HG03575 (cell line): ENCODE measurements at regions not wholly inside any gene's neighbourhood (a gene's known extent, or its start where the extent isn't known, plus 50 kb on each side); places are given as distances from the start of the nearest gene placed in this dataset.

ENCODE experiments used
- ATAC-seq: cut with Tn5 transposase; IDR thresholded peaks from one replicate; pipeline ENCODE4 v1.9.1; 2021; ENCODE audit not compliant: unreplicated experiment, insufficient number of reproducible peaks, low FRiP score; ENCODE audit errors: extremely low read depth

DNA sequence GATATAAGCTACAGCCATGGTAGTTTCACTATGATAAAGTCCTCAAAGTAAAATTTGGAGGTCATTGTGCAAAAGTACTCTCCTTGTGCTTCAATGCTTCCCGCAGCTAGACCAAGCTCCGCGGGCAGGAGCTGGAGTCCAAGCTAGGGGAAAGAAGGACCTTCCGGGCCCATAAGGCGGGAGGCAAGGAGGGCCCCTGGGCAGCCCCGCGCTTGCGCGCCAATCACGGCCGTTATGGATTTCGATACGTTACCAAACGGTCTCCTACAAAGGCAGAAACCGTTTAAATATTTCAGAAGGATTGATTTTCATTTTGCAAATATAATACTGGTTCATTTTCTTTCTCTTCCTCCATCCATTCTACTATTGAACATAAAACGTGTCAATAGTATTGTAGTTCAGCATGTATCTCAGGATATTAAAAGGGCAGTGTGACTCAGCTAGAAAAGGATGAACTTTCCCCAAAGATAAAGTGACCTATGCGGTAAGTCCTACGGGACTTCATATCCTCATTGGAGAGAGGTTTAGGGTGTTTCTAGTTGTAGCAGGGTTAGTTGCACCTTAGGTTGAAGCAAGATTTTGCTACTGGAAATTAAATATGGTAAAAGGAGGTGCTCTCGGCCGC, 128.0 kb downstream of the KIF20B start:
- ATAC-seq = no peak

DNA sequence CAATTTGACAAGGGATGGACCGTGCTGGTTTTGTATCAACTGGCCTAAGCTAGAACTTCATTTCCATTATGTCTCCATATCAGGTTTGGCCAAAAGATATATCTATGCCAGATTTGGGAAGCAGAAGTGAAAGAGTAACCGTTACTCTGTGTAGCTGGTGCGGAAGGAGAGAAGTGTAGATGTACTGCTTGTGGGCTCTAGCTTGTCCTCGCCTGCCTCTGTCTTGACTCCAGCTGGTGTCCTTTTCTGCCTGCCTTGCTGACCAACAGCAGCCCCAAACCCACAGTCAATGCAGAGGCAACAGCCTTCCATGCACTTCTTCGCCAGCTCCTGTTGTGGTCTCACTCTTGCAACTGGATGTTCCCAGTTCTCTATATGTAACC, 128.5 kb downstream of the KIF20B start:
- no peak for ATAC-seq

DNA sequence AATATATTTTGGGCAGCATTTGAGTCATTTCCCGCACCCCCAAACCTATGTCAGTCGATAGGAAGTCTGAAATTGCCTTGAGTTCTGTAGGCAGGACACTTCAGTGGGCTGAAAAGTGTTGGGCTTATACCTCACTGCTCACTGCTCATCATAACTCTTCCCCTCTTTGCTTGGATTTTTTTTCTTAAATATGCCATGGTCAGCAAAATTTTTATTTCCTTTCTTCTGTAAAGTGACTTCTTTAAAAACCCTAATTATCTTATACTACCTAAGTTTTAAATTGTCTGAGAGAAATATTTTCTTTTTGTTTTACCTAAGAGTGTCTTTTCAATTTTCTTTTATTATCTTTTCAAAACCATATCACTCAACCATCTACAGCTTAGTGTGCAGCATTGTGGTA, 129.2 kb downstream of the KIF20B start:
- no peak for ATAC-seq

DNA sequence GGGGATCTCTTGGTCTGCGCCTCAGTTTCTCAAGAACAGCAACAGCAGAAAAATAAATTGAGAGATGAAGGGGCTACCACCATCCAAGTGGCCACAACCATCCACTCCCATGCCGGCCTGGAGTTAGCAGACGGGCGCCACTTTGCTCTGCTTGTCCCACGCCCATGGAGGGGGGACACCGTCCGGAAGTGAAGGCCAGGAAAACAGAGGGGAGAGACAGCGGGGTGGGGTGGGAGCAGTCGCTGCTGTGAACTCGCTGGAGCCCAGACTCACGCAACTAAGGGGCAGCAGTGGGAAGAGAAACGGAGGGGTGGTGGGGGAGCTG, 135.4 kb downstream of the KIF20B start:
- no peak for ATAC-seq

DNA sequence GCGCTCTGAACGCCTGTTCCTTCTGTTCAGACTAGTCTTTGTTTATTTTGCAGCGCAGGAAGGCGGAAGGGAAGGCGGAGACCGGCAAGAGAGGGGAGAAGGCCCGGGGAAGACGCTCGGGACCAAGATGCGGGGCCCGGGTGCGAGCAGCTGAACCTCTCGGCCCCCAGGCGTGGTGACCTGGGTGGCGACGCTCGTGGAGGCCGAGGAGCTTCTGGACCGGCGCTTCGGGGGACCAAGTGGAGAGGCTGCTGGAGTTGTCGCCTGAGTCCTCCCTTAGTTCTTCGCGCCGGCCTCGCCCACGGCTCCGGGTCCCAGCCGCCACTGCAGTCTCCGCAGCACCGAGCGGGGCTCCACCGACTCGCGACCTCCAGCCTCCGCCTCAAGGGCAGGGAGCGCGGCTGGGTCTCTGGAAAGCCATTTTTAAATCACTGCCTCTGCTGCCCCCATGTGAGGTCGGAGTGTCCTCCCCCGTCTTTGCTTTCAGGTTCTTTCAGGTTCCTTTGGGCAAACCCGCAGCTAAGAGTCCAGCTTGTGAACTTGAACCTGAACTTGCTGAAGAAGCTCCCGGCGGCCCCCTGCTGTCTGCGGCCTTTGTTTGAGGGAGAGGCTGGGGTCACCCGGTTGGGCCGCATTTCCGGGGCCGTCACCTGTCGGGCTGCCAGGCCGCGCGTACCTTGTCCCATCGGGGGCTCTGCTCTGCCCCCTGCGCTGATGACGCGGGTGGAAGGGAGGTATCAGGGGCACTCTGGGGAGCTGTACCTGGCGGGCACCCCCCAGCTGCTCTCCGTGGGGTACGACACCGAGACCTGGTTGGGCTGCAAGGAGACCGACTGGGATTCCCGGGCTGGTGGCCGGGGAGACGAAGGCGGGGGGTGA, 136.0 kb downstream of the KIF20B start:
- ATAC-seq = no peak

DNA sequence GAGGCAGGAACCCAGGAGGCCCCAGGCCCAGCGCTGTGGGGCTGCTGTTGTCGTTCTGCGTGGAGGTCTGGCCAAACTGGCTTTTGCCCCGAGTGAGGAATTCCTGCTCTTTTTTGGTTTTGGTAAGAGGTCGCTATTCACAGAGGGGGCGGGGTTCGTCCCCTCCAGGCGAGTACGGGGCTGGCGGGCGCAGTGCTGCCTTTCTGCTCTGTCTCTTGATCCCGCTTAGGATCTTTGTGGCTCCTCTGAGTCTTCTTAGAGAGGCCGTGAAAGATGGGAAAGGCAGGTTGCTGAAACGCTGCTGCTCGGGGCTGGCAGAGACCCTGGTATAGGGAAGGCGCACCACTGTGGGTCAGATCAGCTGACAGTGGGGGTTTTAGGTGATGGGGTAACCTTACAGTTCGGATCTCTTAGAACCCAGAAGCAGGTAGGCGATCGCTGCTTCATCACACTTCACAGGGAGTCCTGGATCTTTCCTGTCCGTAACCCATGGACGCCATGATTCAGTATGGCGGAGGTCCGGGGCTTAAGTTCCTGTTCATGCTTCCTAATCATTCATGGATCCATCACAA, 136.7 kb downstream of the KIF20B start:
- no peak for ATAC-seq

DNA sequence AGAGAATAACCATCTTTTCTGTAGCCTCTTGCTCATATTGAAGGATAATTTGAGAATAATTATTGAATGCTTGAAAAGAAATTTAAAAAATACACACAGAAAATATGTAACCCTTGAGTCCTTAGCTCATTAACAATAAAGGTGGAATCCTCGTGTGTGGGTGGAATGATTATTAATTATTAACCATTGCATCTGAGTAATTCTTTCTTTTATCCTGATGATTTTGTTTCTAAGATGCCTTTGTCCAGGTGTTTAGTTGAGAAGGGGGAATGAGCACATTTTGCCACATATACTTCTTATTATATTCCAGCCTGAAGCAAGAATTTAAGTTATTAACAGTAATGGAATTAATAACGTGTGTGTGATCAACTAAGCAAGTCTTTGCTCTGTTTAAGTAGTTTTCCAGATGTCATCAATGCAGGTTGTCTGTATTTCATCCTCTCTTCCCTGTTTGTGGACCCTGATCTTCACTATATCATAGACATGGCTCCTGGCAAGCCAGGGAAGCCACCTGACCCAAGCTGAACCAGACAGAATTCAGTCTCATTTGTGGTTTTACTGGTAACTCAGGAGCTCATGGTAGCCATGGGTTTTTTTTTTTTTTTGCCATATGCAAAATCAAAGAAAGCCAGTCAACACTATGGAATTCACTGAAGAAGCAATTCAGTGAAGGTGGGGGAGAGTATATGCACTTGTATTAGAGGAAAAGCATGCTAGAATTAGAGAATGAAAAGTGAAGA, 144.3 kb downstream of the KIF20B start:
- ATAC-seq = no peak

DNA sequence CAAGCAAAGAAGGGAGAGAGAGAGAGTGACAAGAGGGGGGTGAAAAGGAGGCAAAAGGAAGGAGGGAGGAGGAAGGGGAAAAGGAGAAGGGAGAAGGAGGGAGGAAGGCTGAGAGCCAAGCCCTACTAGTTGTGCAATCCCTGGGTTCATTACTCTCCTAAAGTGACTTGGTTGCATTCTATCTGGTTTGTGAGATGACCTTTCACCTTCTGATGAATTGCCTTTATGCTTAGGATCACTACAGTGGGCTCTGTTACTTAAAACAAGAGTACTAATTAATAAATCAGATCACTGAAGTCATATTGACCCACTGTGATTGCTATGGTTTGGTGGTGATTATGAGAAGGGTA, 144.9 kb downstream of the KIF20B start:
- no peak for ATAC-seq

DNA sequence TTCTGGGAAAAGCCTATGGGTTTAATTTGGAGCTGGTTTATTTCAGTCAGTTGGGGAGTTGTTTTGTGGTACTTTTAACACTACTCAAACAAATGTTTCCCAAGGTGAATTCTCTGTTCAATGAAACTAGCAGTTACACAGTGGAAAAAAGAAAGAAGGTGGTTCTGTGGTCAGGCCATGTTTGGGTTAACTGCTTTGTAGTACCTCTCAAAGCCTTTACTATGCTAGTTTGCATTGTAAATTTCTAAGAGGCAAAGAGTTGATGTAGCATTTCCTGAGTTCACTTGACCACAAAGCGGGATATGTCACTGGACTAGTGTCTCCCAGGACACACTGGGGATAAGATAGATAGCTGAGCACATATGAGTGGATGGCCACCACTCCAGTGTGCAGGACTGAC, 145.4 kb downstream of the KIF20B start:
- ATAC-seq = no peak

DNA sequence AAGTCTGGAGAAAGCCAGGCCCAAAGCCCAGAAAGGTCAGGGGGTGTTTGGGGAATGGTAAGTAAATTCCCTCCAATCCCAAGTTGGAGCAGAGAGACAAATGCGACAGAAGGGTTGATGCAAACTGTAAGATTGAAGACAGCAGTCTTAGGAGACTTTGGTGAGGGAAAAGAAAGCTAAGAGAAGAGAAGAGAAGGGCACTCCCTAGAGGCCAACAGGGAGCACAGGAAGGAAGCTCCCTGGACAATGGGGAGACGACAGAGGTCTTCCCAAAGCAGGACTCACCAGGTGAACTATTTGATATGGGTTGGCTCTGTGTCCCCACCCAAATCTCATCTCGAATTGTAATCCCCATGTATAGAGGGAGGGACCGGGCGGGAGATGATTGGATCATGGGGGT, 151.5 kb downstream of the KIF20B start:
- ATAC-seq = no peak

DNA sequence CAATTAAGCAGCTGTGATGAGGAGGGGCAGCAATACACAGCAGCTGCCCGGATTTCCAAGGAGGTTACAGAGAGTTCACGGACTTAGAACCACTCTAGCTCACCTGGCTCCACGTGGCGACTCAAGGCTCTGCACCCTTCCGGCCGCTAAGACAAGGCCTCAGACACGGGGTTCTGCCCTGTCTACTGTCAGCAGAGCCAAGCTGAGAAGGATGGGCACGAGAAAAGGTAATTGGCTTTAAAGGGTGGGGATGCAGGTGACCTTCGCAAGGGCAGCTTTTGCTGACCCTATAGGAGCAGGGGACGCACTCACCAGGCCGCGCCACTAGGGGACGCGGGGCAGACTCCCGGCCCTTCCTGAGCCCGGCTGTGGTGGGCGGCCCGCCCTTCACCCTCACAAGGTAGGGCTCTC, 152.4 kb downstream of the KIF20B start:
- ATAC-seq = no peak

DNA sequence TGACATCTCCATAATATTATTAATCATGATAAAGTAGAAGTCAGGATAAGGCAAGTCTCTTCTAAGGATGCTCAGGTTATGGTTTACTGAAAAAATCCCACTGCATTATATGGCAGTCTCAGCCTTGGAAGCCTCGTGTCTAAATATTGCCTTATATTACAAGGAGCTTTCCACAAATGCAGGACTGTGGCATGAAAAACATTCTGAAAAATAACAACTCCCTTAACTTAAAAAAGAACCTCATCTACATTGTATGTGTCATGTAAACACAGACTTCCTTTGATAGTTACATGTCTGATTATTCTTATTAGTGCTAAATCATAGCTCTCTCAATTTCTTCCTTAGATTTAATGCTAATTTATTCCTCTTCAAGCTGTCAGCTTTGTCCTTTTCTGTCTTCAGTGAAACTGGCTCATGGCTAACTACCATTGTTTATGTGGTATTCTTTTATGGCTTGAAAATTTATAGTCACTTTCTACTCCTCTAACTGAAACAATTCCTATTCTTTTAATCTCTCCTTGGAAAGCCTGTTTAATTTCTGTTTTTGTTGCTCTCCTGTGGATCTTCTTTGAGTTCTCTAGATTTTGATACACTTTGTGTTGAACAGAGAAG, 156.1 kb downstream of the KIF20B start:
- no peak for ATAC-seq

DNA sequence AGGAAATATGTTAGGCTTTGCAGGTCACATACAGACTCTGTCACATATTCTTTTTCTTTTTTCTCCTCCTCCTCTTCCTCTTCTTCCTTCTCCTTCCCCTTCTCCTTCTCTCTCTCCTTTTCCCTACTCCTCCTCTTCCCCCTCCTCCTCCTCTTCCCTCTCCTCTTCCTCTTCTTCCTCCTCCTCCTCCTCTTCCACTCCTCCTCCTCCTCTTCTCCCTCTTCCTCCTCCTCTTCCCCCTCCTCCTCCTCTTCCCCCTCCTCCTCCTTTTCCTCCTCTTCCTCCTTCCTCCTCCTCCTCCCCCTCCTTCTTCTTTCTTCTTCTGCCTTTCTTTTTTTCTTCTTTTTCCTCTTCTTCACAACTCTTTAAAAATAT, 159.8 kb downstream of the KIF20B start:
- no peak for ATAC-seq

DNA sequence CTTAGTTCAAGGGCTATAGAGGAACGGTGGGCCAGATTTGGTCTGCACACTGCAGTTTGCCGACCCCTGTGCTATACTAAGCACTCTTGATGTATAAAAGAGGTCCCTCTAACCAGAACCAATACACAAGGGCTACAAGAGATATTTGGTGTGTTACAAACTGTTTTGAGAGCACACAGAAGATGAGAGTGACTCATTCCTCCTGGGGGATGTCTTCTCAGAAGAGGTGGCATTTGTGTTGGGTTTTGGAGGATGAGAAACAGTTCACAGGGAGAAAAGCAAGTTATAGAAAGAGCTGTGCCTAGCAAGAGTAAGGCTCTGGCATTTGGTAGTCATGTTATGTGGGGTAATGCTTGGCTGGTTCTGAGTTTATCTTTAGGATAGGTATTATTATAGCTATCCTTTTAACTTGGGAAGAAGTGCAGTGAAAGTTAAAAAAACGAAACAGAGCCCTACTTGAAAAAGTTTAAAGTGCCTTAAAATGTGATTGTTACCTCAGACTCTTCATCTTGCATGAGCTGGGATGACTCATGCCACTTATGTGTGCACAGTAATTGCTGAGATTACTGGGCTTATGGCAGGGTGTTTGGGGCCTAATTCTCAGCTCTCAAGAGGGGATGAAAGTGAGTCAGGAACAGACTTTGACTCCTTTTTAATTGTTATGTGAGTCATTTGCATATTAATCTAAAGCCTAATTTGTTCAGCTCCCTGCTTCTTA, 160.4 kb downstream of the KIF20B start:
- ATAC-seq = no peak

DNA sequence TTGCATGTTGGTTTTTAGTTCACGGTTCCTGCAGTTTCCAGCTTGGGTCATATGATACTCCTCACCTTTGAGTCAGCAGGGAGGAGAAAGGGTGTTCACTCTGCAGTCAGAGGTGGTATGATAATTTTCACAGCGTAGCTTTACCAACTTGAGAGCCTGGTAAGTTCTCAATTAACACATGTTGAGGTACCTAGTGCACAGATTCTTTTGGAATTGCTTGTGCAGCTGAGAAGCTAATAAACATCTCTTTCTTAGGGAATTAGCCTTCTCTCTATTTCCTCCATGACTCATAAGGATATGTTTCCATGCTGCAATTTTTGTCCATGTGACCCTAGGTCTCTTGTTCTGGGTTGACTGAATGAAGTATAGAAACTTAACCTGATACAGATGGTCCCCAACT, 166.6 kb downstream of the KIF20B start:
- no peak for ATAC-seq

DNA sequence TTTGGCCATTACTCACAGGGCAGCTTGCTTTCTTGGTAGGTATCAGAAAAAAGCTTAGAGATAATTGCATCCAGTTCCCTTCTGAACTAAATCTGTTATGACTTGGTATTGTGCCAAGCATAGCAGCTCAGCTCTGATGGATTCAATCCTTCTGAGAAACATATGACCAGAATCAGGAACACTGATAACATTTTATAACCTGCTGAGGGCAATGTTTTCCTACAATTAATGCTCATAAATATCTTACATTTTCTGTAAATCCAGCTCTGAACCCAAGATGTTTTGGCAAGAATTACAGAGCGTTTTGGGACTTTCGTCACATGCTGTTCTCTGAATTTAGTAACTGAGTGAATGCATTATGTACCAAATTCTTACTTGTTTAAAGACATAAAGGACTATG, 167.8 kb downstream of the KIF20B start:
- no peak for ATAC-seq

DNA sequence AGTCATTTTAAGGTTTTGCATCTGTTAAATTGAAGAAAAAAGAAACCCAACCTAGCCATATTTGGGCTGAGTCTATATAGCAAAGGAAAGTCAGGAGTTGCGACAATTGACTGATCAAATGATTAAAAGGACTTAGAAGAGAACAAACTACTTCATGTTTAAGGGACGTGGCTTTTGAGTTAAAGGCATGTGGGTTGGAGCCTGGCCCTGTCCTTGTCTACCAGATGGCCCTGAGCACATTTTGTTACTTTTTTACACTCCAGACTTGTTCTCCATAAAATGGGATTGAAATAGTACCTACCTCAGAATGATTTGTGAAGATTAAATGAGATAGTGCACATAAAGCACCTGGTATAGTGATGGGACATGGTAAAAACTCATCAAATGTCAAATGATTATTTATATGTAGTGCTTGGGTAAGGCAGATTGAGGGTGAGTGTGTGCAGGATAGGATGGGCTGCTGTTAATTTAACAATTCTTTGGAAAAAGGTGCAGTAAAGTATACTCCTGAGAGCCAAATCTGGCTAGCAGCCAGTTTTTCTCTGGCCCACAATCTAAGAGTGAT, 168.3 kb downstream of the KIF20B start:
- ATAC-seq = no peak

DNA sequence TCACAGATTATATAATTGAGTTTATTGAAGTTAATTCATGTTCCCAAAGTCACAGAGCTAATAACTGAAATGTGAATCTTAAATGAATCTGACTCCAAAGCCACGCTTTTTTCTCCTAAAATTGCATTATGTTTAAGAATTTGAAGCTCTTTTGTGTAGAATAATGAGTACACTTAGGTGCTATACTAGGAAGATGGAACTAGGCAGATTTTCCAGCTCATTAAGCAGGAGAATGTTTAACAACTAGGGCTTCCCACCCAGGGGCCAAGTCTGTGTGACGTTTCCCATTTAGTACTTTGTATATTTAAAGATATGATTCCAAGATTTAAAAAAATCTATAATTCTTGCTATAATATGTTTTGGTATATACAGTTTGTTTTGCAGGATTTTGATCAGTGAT, 169.5 kb downstream of the KIF20B start:
- ATAC-seq = no peak

DNA sequence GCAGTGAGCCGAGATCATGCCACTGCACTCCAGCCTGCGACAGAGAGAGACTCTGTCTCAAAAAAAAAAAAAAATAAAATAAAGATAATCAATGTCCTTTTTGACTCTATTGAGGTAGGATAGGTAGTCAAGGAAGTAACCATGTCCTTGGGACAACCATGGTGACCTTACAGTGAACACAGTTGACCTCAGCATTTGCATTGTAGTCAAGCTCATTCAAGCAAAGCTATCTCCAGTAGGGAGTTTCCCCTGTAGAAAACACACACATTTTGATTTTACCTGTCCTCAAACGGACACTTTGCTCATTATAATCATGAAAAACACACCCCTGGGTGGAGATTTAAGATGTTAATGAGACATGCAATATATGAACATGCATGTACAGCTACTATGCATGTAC, 171.7 kb downstream of the KIF20B start:
- ATAC-seq = peak; percentile 83
